GM23248 (cell line): ENCODE measurements at regions not wholly inside any gene's neighbourhood (a gene's known extent, or its start where the extent isn't known, plus 50 kb on each side); places are given as distances from the start of the nearest gene placed in this dataset.

Source experiments
- DNase-seq: peaks from one replicate; pipeline ENCODE4 v3.0.0-alpha.2; 2015
- H2AFZ ChIP-seq: fragments of 200-600 bp; sonication (generic); 2 replicates; pipeline ENCODE4 v1.6.1; 2016; ENCODE audit warnings: antibody characterized with exemption
- H3F3A ChIP-seq: fragments of 200-600 bp; sonication (generic); 2 replicates; pipeline ENCODE4 v1.6.1; 2016; ENCODE audit warnings: mild to moderate bottlenecking, antibody characterized with exemption, mixed run types; ENCODE audit not compliant: insufficient read depth
- H3K27ac ChIP-seq: fragments of 200-600 bp; sonication (generic); 2 replicates; pipeline ENCODE4 v1.5.1; 2016; ENCODE audit warnings: mild to moderate bottlenecking
- H3K27me3 ChIP-seq: fragments of 200-600 bp; sonication (generic); replicated peaks from 2 replicates; pipeline ENCODE4 v1.6.1; 2016; ENCODE audit warnings: mild to moderate bottlenecking; ENCODE audit not compliant: insufficient read depth
- H3K36me3 ChIP-seq: fragments of 200-600 bp; sonication (generic); 2 replicates; pipeline ENCODE4 v1.6.1; 2016; ENCODE audit warnings: low read depth, mild to moderate bottlenecking
- H3K4me1 ChIP-seq: fragments of 200-600 bp; sonication (generic); 2 replicates; pipeline ENCODE4 v1.6.1; 2016; ENCODE audit warnings: mild to moderate bottlenecking; ENCODE audit not compliant: insufficient read depth
- H3K4me2 ChIP-seq: fragments of 200-600 bp; sonication (generic); one replicate; pipeline ENCODE4 v1.6.1; 2016; ENCODE audit warnings: mild to moderate bottlenecking; ENCODE audit not compliant: unreplicated experiment
- H3K4me3 ChIP-seq: fragments of 200-600 bp; sonication (generic); 2 replicates; pipeline ENCODE4 v1.5.1; 2016; ENCODE audit warnings: mild to moderate bottlenecking
- H3K79me2 ChIP-seq: fragments of 200-600 bp; sonication (generic); 2 replicates; pipeline ENCODE4 v1.6.1; 2016; ENCODE audit warnings: mild to moderate bottlenecking; ENCODE audit not compliant: insufficient read depth
- H3K9ac ChIP-seq: fragments of 200-600 bp; sonication (generic); 2 replicates; pipeline ENCODE4 v1.6.1; 2016; ENCODE audit warnings: mild to moderate bottlenecking
- H3K9me2 ChIP-seq: fragments of 200-600 bp; sonication (generic); 2 replicates; pipeline ENCODE4 v1.6.1; 2016; ENCODE audit warnings: mixed run types, mild to moderate bottlenecking, moderate library complexity; ENCODE audit not compliant: insufficient read depth
- H3K9me3 ChIP-seq: fragments of 200-600 bp; sonication (generic); one replicate; pipeline ENCODE4 v1.6.1; 2017; ENCODE audit warnings: low read depth
- H4K20me1 ChIP-seq: fragments of 200-600 bp; sonication (generic); 2 replicates; pipeline ENCODE4 v1.6.0; 2016; ENCODE audit not compliant: insufficient read depth
- EZH2 ChIP-seq: fragments of 200-600 bp; sonication (generic); IDR thresholded peaks from 2 replicates; pipeline ENCODE4 v1.6.1; 2018; ENCODE audit warnings: antibody characterized with exemption, mild to moderate bottlenecking; ENCODE audit not compliant: insufficient read depth, poor library complexity, severe bottlenecking
- EZH2phosphoT487 ChIP-seq: fragments of 200-600 bp; sonication (generic); IDR thresholded peaks from 2 replicates; pipeline ENCODE4 v1.6.1; 2018; ENCODE audit warnings: antibody characterized with exemption, moderate library complexity, mild to moderate bottlenecking, low read depth; ENCODE audit not compliant: insufficient read depth
- WGBS, 2 experiments: methylation state at CpG; one replicate each; pipeline ENCODE4 v1.1.6; 2015 to 2017; ENCODE audit warnings: low lambda C conversion rate in 2 of 2, low coverage in 1 of 2; ENCODE audit errors: missing lambda C conversion rate in 2 of 2; 5-methylcytosine and 5-hydroxymethylcytosine counted together
- in situ Hi-C: fragments of 300-500 bp; cut with MboI; formaldehyde crosslinking; loops from 2 replicates; pipeline ENCODE4 v1.15.0; 2020

- DNase-seq, result no peak
- Histone ChIP-seq H3K9me3 (no peaks in the 10 kb centered on the region), H3K9ac (no peak overlapping the region), H4K20me1 (no peaks in the 10 kb centered on the region), H3K9me2 (no peaks in the 10 kb centered on the region), H3K4me2 (no peak overlapping the region), H3K79me2 (no peaks in the 10 kb centered on the region), H3K4me3 (no peak overlapping the region), H3K27ac (no peak overlapping the region), H2AFZ (no peak overlapping the region), H3K4me1 (no peaks in the 10 kb centered on the region), H3K36me3 (no peaks in the 10 kb centered on the region), H3K27me3 (no peaks in the 10 kb centered on the region), H3F3A (no peaks in the 10 kb centered on the region)
- in situ Hi-C loops, result no loop called here
- no peak for TF ChIP-seq EZH2
- WGBS, 2 experiments, result 77 to 83% methylated on average over 5 of the region's 5 CpGs
Observed at GRCh38 chr2:223389624-223390023, 212.5 kb downstream of the SCG2 start.

DNA sequence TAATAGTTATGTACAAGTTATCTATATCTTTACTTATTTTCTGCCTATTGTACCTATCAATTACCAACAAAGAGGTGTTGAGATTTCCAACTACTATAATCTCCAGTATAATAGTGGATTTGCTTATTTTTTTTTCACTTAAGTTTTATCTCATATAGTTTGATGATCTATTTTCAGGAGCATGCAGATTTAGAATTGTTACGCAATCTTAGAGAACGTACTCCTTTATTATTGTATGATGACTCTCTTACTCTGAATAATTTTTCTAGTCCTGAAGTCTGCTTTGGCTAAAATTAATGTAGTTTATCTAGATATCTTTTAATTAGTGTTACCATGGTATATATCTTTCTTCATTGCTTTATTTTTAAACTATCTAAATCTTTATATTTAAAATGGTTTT lies 205.2 kb downstream of the SCG2 start:
- H3K36me3 ChIP-seq, result no peaks in the 10 kb centered on the region
- 76 to 77% methylated on average over 2 of the region's 2 CpGs for WGBS, 2 experiments
- H3K9me3 ChIP-seq, result no peaks in the 10 kb centered on the region
- in situ Hi-C loops, result no loop called here
- H3K4me2 ChIP-seq, result no peak overlapping the region
- no peak overlapping the region for H3K27ac ChIP-seq
- no peaks in the 10 kb centered on the region for H3K4me1 ChIP-seq
- no peaks in the 10 kb centered on the region for H4K20me1 ChIP-seq
- no peak overlapping the region for H3K4me3 ChIP-seq
- H3K9ac ChIP-seq, result no peak overlapping the region
- DNase-seq, result peak; percentile 23
- no peaks in the 10 kb centered on the region for H3K79me2 ChIP-seq
- no peak overlapping the region for H2AFZ ChIP-seq
- H3K9me2 ChIP-seq, result no peaks in the 10 kb centered on the region
- H3F3A ChIP-seq, result no peaks in the 10 kb centered on the region
- TF ChIP-seq EZH2phosphoT487 (no peak), EZH2 (no peak)
- H3K27me3 ChIP-seq, result no peaks in the 10 kb centered on the region

DNA sequence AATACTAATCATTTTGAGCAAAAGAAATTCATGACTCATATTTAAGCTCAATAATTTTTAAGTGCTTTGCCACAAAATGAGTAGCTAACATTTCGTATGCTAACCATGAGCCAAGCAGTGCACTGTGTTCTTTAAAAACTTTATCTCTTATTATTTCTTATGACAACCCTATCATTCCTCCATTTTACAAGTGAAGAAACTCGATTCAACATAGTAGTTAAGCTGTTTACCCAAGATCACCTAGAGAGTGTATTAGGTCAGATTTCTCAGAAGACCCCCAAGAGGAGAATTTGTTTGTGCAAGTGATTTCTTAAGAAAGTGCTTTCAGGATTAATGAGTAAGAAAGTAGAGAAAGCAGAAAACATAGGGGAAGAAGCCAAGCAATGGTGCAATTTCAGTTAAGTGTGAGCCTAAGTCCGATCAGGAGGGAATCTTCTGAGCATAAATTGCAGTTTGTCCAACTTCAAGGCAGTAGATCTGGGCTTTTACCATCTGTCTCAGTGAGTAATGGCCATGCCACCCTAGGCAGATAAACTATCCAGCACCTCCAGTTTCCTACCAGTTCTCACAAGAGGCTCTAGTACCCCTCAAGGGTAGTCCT lies 202.7 kb downstream of the SCG2 start:
- Histone ChIP-seq H3K4me2 (no peak overlapping the region), H3K9ac (no peak overlapping the region), H3K4me3 (no peak overlapping the region), H3K9me2 (no peaks in the 10 kb centered on the region), H2AFZ (no peak overlapping the region), H3K79me2 (no peaks in the 10 kb centered on the region), H3F3A (no peaks in the 10 kb centered on the region), H3K36me3 (no peaks in the 10 kb centered on the region), H3K27ac (no peak overlapping the region), H3K27me3 (no peaks in the 10 kb centered on the region), H3K9me3 (no peaks in the 10 kb centered on the region), H3K4me1 (no peaks in the 10 kb centered on the region), H4K20me1 (no peaks in the 10 kb centered on the region)
- WGBS, 2 experiments, result 14 to 24% methylated on average over 3 of the region's 3 CpGs
- TF ChIP-seq EZH2phosphoT487 (no peak), EZH2 (no peak)
- DNase-seq, result no peak
- in situ Hi-C loops, result no loop called here

GRCh38 chr2:223404616-223405015 lies 197.5 kb downstream of the SCG2 start:
- Histone ChIP-seq H3K27ac (no peak overlapping the region), H3K9me3 (no peaks in the 10 kb centered on the region), H3K4me1 (no peaks in the 10 kb centered on the region), H3K9me2 (no peaks in the 10 kb centered on the region), H3K4me2 (no peak overlapping the region), H4K20me1 (no peaks in the 10 kb centered on the region), H3K79me2 (no peaks in the 10 kb centered on the region), H3K27me3 (no peaks in the 10 kb centered on the region), H2AFZ (no peak overlapping the region), H3K9ac (no peak overlapping the region), H3K4me3 (no peak overlapping the region), H3K36me3 (no peaks in the 10 kb centered on the region), H3F3A (no peaks in the 10 kb centered on the region)
- no peak for DNase-seq
- no peak for TF ChIP-seq EZH2phosphoT487
- TF ChIP-seq EZH2, result no peak
- WGBS, 2 experiments, result 87 to 94% methylated on average over 1 of the region's 1 CpG
- in situ Hi-C loops, result no loop called here

DNA sequence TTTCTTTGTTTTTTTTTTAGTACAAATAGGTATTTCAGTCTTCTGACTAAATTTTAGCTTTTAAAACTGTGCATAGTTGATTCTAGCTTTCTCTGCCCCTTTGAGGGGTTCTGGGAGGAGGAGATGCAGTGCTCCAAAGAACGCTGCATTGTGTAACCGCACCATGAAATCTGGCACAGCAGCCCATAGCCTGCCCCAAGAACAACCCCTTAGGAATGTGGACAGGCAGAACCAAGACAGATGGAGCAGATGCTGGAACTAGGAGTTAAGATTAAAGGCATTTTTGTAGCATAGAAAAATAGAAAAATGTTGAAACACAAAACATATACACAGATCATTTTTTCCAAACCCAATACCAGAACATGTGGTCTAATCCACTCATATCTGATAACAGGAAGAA lies 187.5 kb downstream of the SCG2 start:
- Histone ChIP-seq H3K9me2 (no peaks in the 10 kb centered on the region), H3K9me3 (no peaks in the 10 kb centered on the region), H3K4me3 (no peak overlapping the region), H3K4me2 (no peak overlapping the region), H2AFZ (peak overlapping the region; percentile 17; the same call in 1 of the 2 replicates), H3K4me1 (peaks cover 22% of the 10 kb centered on the region), H3K9ac (no peak overlapping the region), H4K20me1 (no peaks in the 10 kb centered on the region), H3K36me3 (no peaks in the 10 kb centered on the region), H3K79me2 (no peaks in the 10 kb centered on the region), H3F3A (peaks cover 9% of the 10 kb centered on the region), H3K27ac (peak overlapping the region; percentile 18; the same call in 1 of the 2 replicates), H3K27me3 (no peaks in the 10 kb centered on the region)
- WGBS, 2 experiments, result 13 to 14% methylated on average over 2 of the region's 2 CpGs
- TF ChIP-seq EZH2phosphoT487 (no peak), EZH2 (no peak)
- DNase-seq, result peak; percentile 73
- in situ Hi-C loops, result no loop called here
